ENCODE measurements at regions not wholly inside any gene's neighbourhood (a gene's known extent, or its start where the extent isn't known, plus 50 kb on each side); places are given as distances from the start of the nearest gene placed in this dataset.

GRCh38 chr11:97110376-97110775, 720.6 kb downstream of the JRKL start:
- no peak for TF ChIP-seq CTCF (conservative IDR thresholded peaks at IDR 0.05)
- no peak for TF ChIP-seq EZH2 (IDR thresholded peaks at IDR 0.05; ENCODE audit: low read depth)

Measured in PC-9 (cell line).